MM.1S (cell line): ENCODE measurements at regions not wholly inside any gene's neighbourhood (a gene's known extent, or its start where the extent isn't known, plus 50 kb on each side); places are given as distances from the start of the nearest gene placed in this dataset.

Experiments used
- CTCF ChIP-seq: fragments of 300-600 bp; sonication (generic); IDR thresholded peaks from 2 replicates; pipeline ENCODE4 v1.5.1; 2016; ENCODE audit warnings: antibody characterized with exemption, low read length, mixed read lengths
- EZH2 ChIP-seq: fragments of 300-600 bp; sonication (generic); optimal IDR thresholded peaks from 2 replicates; pipeline ENCODE3; 2017; ENCODE audit warnings: low read depth, mild to moderate bottlenecking, antibody characterized with exemption, low read length, mixed read lengths

GRCh38 chr9:25129537-25129936 is 548.7 kb downstream of the TUSC1 start:
- TF ChIP-seq CTCF (no peak), EZH2 (no peak)
